Retinal pigment epithelial cell (primary cell): ENCODE measurements at regions not wholly inside any gene's neighbourhood (a gene's known extent, or its start where the extent isn't known, plus 50 kb on each side); places are given as distances from the start of the nearest gene placed in this dataset.

Source experiments
- DNase-seq: peaks from one replicate; pipeline ENCODE4 v3.0.0-alpha.2; 2010; ENCODE audit warnings: low read depth
- H3K4me3 ChIP-seq: 2 replicates; pipeline ENCODE4 v1.5.1; 2011; ENCODE audit warnings: mild to moderate bottlenecking, low read length, control low read depth, moderate library complexity
- TF ChIP-seq, protein P1 (sequence below): conservative IDR thresholded peaks from 2 replicates; pipeline ENCODE4 v1.5.1; 2011; ENCODE audit warnings: low read depth, low read length, control low read depth, inconsistent platforms

DNA sequence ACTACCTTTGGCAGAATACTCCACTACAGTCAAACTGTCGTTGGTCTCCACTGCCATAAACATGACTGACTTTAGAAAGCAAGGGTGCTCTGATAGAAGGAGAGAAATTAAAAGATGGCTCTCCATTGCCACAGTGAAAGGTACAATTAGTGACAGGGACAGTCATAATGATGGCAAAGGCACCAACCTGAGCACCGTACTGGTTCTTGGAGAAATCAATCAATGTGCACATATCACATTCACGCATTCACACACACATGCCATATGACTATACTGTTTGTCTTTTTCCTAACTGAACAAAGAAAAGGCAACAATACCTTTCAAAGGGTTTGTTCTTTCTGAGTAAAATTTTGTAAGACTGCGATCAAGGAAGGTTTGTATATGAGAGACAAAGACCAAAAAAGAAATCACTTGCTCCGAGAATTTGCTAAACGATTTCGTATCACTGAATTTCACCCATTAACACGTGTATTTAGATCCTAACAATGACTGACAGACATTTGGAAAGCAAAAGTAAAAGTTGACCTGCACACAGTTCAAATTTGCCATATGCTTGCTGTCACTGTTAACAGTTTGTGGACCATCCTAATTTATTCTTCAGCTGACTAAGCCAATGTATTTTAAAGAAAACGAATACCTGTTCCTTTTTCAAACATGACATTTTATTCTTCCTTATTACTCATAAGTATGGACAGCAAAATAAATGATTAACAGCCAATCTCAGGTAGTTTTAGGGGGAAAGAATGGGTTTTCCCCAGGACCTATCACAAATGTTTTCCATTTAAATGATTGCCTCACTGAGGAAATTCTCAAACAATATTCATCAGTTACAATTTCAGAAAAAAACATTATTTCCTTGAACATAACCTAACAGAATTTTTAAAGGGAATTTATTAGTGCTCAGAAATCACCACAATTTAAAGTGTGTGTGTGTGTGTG lies 644.4 kb downstream of the ZEB2 start:
- TF ChIP-seq, protein P1, sequence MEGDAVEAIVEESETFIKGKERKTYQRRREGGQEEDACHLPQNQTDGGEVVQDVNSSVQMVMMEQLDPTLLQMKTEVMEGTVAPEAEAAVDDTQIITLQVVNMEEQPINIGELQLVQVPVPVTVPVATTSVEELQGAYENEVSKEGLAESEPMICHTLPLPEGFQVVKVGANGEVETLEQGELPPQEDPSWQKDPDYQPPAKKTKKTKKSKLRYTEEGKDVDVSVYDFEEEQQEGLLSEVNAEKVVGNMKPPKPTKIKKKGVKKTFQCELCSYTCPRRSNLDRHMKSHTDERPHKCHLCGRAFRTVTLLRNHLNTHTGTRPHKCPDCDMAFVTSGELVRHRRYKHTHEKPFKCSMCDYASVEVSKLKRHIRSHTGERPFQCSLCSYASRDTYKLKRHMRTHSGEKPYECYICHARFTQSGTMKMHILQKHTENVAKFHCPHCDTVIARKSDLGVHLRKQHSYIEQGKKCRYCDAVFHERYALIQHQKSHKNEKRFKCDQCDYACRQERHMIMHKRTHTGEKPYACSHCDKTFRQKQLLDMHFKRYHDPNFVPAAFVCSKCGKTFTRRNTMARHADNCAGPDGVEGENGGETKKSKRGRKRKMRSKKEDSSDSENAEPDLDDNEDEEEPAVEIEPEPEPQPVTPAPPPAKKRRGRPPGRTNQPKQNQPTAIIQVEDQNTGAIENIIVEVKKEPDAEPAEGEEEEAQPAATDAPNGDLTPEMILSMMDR: no peak
- DNase-seq: no peak

DNA sequence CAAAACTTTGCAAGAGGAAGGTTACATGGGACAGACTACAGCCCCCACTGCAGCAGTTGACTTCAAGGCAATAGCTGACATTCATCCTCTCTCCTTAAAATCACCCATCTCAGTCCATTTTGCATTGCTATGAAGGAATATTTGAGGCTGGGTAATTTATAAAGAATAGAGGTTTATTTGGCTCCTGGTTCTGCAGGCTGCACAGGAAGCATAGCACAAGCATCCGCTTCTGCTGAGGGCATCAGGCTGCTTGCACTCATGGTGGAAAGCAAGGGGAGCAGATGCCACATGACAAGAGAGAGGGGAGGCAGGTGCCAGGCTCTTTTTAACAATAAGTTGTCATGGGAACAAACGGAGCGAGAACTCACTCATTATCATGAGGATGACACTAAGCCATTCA lies 646.0 kb downstream of the ZEB2 start:
- H3K4me3 ChIP-seq: no peak overlapping the region
- DNase-seq: no peak
- TF ChIP-seq, protein P1: no peak

More for the DNA sequence above, 644.4 kb downstream of the ZEB2 start:
- no peak overlapping the region for H3K4me3 ChIP-seq

DNA sequence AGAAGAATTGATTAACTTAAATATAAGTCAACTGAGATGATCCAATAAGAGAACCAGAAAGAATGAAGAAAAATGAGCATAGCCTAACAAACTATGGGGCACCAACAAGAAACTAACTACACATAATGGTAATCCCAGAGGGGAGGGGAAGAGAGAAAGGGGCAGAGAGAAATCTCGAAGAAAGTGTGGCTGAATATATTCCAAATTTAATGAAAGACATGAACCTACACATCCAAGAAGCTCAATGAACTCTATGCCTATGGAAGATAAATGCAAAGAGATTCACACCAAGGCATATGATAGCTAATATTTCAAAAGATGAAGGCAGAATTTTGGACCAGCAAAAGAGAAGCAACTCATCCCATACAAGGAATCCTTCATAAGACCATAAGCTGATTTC lies 649.2 kb downstream of the ZEB2 start:
- TF ChIP-seq, protein P1: no peak
- no peak overlapping the region for H3K4me3 ChIP-seq
- no peak for DNase-seq

DNA sequence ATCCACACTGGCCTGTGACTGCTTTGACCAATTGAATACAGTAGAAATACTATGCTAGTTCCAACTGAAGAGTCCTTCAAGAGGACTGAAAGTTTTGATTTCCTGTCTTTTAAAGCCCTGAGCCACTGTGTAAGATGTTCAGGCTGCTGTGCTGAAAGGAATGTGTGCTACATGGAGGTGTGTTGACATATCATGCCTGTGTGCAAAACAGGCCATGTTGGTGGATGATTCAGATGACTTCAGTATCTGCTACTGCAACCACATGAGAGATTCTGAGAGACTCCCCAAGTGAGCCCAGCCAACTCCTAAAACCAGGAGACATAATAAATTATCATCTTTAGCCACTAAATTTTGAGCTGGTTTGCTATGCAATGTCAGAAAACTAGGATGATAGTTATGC lies 662.9 kb downstream of the ZEB2 start:
- no peak for DNase-seq
- TF ChIP-seq, protein P1: no peak
- no peak overlapping the region for H3K4me3 ChIP-seq

DNA sequence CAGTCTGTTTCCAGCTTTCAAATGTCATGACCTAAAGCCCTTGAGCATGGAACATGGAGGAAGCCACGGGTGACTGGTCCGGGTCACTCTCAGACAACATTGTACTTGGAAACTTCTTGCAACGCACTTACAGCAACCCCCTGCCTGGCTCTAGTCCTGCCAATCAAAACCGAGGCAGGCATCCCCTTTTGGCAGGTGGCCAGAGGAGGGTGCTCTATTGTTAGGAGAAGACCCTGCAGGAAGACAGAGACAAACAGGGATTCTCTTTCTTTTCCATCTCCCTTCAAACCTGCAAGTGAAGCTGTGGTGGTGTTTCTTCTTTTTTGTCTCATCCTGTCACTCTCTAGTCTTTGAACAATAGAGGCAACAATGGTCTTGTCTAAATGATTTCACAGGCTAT lies 667.2 kb downstream of the ZEB2 start:
- TF ChIP-seq, protein P1: no peak
- no peak for DNase-seq
- H3K4me3 ChIP-seq: no peak overlapping the region

DNA sequence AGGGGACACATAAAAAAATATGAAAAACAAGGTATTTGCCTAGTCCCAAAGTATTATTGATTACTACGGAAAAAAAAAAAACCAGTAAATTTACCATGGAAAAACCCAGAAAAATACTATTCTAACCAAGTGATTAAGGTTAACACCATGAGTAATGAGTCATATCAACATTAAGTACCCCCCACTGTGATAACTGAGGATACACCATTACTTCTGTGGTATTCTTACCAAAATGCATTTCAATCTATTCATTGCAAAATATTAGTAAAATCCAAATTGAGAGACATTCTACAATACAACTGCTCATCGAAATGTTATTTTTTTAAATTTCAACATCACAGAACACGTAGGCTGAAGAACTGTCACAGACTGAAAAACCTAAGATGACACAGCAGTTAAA lies 669.8 kb downstream of the ZEB2 start:
- TF ChIP-seq, protein P1: no peak

DNA sequence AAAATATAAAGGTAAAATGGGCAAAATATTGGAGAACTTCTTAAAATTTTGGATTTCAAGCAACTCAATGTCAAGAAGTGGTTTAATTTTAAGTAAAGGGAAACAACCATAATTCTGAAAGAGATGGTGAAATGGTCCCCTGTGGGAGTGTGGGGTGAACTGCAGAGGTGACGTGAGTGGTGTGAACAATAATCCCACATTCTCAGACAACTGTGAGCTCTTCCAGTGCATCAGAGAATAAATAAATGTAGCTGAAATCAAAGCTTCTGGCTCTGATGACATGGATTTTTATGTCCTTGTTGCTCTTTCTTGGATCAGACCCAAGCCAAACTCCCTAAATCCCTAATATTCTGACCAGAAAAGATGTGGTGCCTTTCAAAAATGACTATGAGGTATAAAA lies 672.7 kb downstream of the ZEB2 start:
- DNase-seq: no peak
- TF ChIP-seq, protein P1: no peak
- H3K4me3 ChIP-seq: no peak overlapping the region

More for the DNA sequence above, 669.8 kb downstream of the ZEB2 start:
- no peak overlapping the region for H3K4me3 ChIP-seq
- DNase-seq: no peak
